Lung microvascular endothelial cell (primary cell): ENCODE measurements at regions not wholly inside any gene's neighbourhood (a gene's known extent, or its start where the extent isn't known, plus 50 kb on each side); places are given as distances from the start of the nearest gene placed in this dataset.
"Not testable (repeated sequence)": the region's sequence is repeated elsewhere in the genome, so short reads cannot be mapped to it uniquely, and the experiment has no call there.

Experiments
- DNase-seq, 2 donors: peaks; one replicate each; pipeline versions ENCODE4 v3.0.0 to v3.0.0-alpha.2; 2010; ENCODE audit warnings: low read depth in 2 of 2

DNA sequence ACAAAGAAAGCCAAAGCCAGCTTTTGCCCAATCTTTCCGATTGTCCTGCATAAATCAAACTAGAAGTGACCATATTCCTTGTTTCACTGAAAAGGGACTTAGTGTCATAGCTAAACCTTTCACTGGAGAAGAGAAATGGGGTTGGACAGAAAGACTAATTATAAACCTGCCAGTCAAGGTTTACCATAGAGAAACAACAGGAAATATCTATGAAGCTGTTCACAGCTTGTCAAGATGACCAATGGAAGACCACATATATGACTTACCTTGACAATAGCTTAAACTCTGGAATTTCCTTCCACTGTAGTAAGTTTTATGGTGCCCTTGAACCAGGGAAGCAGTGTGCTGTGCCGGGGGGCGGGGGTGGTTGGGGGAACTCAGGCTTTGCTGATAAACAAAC is 107.7 kb upstream of the PHACTR1 start:
- peak in 1 of 2 donors; percentile 28 for DNase-seq

DNA sequence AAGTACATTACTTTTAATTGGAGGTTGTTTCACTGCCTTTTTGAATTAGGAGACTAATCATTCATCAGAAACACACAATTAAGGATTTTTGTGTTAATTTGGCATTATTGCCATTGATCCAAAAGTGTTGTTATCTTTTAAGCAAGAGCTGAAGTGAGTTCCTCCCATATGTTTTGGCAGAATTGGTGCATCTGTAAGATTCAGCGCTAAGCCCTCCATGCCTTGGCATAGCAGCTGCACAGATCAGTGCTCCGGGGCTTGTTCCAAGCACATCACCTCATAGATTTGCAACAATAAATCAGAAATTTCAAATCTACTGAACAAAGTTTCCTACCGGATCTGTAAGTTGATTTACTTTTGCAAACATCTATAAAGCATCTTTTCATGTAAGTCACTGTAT is 106.8 kb upstream of the PHACTR1 start:
- DNase-seq: no peak

DNA sequence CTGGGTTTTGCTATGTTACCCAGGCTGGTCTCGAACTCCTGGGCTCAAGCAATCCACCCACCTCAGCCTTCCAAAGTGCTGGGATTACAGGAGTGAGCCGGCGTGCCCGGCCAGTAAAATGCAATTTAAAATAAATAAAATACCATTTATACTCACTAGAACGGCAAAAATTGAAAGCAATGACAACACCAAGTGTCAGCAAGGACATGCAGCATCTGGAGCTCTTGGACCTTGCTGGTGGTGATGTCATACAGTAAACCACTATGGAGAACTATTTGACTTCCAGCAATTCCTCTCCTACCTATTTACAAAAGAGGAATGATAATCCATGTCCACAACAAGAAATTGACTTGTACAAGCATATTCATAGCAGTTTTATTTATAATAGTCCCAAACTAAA is 105.7 kb upstream of the PHACTR1 start:
- no peak for DNase-seq

DNA sequence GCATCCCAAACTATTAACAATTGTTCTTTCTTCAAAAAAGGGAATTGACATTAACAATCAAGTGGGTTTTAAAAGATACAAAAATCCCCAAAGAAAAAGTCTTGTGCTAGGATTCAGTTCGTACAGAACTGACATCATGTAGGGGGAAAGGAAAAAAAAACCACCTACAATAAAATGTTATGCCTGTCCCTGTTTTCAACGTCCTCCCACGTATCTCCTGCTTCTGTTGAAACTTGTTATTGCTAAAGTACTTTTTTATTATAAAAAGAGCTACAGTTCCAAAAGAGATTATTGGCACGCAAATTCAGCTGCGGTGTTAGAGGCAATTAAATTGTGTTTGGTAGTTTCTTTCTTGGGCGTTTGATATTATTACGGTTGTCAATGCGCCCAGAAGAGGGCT is 102.8 kb upstream of the PHACTR1 start:
- no peak for DNase-seq

DNA sequence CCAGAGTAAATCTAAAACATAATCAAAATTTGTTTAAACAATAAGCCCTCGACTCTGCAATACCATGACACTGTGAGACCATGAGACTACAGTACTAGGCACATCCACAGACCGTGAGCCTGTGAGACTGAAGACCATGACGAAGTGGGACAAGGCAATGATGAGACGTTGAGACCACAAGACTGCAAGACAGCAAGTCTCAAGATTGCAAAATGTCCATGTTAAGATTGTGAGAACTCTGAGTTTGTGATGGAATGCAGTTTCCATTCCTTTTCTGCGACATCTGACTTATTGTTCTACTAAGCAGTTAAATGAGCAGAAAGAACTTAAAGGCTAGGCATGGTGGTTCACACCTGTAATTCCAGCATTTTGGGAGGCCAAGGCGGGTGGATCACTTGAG is 102.1 kb upstream of the PHACTR1 start:
- no peak for DNase-seq

DNA sequence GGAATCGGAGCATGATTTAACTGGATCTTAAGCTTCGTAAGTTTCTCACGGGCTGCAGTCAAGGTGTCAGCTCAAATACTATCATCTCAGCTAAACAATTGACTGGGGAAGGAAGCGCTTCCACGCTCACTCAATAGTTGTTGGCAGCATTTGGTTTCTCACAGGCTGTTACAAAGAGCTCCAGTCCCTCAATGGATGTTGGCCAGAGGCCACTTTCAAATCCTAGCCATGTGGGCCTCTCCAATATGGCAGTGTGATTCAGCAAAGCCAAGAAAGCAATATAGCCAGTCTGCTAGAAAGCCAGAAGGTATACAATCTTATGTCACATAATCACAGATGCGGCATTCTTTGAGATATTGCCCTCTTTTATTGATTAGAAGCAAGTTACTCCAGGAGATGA is 98.3 kb upstream of the PHACTR1 start:
- no peak for DNase-seq

DNA sequence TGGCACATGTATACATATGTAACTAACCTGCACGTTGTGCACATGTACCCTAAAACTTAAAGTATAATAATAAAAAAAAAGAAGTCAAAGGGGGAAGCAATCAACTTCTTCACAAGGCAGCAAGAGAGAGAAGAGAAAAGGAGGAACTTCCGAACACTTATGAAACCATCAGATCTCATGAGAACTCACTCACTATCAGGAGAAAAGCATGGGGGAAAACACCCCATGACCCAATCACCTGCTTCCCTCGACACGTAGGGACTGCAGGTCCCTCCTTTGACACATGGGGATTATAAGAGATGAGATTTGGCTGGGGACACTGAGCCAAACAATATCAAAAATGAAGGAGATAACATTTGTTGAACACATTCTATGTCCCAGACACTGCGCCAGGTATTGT is 94.8 kb upstream of the PHACTR1 start:
- DNase-seq: no peak

DNA sequence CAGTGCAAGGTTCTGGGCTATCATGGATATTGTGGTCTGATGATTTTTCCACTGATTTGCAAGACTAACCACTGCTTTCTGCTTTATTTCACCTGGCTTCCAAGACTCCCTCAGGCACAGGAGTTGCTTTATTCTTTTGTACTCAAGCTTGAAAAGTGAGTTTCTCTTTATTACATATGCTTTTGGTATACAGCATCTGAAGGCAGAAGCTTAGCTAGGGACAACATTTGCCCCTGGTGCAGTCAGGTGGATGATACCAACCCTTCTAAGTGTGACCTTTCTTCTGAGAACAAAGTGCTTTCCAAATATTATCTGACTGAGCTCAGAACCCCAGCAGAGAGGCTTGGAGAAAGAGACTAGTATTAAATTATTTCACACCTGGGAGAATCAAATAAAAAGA is 94.0 kb upstream of the PHACTR1 start:
- DNase-seq: no peak

DNA sequence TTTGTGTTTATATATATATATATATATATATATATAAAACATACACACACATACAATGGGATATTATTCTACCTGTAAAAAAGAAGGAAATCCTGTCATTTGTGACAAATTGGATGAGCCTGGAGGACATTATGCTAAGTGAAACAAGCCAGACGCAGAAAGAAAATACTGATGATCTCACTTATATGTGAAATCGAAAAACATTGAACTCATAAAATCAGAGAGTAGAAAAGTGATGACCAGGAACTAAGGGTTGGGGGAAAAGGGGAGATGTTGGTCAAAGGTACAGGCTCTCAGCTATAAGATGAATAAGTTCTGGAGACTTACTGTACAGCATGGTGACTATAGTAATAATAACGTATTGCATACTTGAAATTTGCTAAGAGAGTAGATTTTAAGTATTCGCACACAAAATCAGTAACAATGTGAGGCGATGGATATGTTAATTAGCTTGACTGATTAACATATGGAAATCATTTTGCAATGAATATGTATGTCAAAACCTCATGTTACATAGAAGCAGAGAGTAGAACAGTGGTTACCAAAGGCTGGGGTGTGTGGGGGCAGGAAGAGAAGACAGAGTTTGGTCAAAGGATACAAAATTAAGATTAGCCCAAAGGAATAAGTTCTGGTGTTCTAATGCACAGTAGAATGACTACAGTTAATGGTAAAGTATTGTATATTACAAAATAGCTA is 92.3 kb upstream of the PHACTR1 start:
- DNase-seq: no peak

DNA sequence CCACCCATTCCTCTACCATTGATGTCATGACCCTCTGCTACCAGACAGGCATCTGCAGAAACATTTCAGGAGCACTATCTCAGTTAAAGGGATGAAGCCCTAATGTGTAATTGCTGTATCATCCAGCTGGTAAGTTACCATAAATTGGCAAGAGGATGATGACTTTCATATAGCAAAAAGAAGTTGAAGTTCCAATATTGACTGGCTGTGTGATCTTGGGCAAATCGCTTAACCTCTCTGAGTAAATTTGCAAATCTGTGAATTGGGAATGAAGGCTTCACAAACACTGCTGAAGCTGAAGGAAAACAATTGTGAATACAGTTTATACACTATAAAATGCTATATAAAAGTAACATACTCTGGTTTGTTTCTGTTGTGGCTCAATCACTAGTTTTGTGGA is 89.5 kb upstream of the PHACTR1 start:
- DNase-seq: no peak

DNA sequence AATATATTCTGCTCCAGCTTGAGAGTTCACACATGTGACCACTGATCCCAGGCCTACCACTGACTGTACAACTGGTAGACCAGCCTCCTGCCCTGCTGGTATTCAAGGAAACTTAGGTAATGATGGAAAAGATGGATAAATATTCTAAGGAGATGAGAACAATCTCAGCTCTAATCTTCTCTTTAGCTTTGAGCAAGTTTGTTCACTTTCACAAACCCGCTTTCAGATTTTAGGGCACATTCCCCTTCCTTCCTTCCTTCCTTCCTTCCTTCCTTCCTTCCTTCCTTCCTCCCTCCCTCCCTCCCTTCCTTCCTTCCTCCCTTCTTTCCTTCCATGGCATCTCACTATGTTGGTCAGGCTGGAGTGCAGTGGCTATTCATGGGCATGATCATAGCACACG is 88.2 kb upstream of the PHACTR1 start:
- no peak for DNase-seq

DNA sequence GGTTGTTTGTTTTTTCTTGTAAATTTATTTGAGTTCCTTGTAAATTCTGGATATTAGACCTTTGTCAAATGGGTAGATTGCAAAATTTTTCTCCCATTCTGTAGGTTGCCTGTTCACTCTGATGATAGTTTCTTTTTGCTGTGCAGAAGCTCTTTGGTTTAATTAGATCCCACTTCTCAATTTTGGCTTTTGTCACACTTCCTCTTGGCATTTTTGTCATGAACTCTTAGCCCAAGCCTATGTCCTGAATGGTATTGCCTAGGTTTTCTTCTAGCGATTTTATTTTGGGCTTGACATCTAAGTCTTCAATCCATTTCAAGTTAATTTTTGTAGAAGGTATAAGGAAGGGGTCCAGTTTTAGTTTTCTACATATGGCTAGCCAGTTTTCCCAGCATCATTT is 82.8 kb upstream of the PHACTR1 start:
- not testable (repeated sequence) for DNase-seq

DNA sequence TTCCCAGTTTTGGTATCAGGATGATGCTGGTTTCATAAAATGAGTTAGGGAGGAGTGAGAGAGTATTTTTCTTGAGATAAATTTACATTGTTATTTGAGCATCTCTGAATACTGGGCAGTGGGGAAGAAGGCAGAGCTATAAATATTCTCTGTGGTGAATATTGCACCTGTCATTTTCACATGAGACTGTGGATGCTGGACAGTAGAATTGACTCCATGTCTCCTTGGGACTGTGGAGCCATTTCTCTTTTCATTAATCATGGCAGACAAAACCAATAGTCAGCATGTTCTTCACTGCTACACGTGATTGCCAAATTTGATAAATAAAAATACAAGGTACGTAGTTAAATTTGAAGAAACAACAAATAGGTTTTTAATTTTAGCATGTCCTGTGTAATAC is 81.2 kb upstream of the PHACTR1 start:
- no peak for DNase-seq

DNA sequence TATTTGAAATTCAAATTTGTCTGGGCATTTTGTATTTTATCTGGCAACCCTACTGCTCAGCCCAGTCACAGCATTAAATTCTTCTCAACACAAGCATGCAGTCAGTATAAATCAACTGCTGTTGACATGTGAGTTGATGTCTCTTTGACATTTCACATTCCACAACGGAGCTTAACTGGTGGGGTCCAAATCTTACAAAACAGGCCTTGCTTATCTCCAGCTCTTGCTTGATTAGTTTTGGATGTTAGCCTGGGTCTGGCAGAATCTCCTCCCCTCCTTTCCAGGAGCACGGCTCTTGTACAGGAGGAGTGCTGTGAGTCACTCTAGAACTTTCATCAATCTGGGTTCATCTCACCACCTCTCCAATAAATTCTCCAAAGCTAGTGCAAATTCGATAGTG is 80.8 kb upstream of the PHACTR1 start:
- DNase-seq: no peak

DNA sequence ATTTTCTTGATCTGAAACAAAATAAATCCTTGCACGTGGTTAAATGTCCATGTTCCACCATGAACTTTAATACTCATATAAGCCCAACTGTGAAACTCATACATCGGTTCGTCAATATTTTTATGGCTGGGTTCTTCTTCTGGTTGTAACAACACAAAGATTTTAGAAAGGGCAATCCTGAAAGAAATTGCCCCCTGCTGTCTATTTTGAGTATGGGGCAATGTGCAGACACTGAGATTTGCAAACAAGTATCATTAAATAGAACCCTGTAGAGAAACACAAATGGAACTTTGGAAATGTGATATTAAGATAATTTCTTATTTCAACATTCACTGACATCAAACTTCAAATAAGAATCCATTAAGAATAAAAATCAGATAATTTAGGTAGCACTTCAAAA is 80.2 kb upstream of the PHACTR1 start:
- peak in 1 of 2 donors; percentile 27 for DNase-seq

DNA sequence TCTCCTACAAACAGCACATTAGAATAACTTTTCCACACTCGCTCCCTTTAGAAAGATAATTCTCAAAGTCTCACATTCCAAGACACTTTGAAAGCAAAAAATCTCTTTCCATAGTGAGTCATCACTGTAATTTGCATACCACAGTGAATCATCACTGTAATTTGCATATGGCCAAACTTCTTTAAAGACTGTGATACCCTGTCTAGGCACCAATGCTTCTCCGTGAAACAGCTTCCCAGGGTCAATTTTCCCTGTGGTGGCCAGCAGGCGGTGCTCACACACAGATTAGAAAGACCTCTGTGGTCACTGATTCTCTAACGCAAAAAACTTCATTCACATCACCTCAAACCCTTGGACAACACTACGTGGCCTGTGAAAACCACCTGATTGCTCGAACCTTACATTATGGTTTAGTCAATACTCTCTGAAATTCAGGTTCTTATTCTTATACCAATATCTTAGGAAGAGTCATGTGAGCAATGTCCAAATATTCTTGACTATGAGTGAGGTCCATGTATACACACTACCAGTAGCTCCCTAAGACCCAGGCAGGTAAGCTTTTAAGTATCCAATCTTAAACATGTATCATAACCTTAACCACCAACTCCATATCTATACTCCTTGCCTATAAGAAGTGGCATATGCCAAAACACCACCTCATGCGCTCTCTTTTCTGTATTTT is 78.5 kb upstream of the PHACTR1 start:
- peak; percentile 62 to 67 for DNase-seq

DNA sequence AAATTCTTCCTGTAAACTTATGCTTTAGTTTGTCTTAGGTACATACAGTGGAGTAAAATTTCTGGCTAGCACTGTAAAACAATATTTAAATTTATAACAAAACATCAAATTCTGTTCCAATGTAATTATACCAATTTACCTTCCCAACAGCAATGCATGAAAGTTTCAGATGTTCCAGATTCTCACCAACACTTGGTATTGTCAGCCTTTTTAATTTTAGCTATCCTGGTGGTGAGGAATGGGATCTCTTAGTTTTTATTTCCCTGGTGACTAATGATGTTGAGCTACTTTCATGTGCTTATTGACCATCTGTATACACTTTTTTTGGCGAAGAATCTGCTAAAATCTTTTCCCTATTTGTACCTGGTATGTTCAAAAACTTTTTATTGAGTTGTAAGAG is 76.1 kb upstream of the PHACTR1 start:
- no peak for DNase-seq

DNA sequence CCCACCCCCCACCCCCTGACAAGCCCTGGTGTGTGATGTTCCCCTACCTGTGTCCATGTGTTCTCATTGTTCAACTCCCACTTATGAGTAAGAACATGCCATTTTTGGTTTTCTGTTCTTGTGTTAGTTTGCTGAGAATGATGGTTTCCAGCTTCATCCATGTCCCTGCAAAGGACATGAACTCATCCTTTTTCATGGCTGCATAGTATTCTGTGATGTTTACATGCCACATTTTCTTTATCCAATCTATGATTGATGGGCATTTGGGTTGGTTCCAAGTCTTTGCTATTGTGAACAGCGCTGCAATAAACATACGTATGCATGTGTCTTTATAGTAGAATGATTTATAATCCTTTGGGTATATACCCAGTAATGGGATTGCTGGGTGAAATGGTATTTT is 74.8 kb upstream of the PHACTR1 start:
- not testable (repeated sequence) for DNase-seq

DNA sequence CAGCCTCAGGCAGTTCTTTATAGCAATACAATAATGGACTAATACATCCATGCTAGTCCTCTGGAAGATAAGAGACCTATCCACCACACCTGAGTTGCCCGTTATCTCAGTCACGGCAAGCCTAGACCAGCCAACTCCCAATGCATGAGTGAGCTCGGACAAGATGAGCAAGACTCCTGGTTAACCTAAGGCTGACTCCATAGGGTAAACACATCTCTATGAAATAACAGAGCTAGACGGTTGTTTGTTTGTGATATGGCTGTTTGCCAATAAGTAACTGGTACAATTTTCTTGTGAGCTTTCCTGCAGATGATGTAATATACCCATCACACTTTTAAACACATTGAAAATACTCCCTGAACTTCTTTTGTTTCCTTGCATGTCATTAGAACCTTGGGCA is 70.6 kb upstream of the PHACTR1 start:
- DNase-seq: no peak

DNA sequence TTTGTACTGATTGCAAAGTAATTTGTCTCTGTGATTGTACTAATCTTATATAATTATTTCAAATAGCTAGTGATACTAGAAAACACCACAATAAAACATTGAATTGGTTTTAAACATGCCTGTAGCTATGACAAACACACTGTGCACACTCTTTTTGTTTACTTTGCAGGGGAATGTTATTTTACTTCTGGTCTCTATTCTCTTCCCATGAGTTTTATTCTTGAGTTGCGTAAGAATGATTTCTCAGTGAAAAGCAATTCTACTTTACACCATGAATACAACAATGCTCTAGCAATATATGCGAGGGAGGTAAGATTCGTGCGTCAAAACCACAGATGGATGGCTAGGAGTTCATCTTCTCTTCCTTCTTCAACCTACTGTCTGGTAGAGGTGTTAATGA is 68.4 kb upstream of the PHACTR1 start:
- DNase-seq: no peak

DNA sequence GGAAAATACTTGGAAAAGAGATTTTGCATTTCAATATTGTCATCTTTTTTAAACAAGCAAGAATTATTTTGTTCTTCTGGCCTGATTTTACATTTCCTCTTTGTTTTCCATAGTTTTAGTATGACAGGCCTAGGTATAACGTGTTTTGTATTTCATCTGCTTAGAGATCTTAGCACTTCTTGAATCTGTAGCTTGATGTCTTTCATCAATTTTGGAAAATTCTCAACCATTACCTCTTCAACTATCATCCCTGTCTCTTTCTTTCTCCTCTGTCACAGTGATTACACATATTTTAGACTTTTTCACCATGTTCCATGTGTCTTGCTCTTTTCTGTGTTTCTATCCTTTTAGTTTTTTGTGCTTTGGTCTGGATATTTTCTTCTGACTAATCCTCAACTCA is 67.2 kb upstream of the PHACTR1 start:
- DNase-seq: no peak

DNA sequence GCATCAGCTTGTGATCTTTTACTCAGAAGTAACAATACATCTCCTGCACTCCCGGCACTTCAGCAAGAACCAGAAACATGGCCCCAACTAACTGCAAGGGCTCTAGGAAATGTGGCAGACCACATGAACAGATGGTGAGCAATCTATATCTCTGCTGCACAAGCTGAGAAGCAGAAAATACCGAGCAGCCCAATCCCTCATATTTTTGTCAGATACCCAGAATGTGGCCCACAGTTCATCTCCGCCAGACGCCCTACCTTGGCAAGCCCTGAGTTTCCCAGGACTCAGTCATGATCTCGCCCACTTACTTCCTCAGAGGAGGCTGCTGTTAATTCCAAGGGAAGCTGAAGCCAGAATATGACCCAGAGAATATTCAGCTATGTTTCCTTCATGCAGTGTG is 63.1 kb upstream of the PHACTR1 start:
- no peak for DNase-seq

DNA sequence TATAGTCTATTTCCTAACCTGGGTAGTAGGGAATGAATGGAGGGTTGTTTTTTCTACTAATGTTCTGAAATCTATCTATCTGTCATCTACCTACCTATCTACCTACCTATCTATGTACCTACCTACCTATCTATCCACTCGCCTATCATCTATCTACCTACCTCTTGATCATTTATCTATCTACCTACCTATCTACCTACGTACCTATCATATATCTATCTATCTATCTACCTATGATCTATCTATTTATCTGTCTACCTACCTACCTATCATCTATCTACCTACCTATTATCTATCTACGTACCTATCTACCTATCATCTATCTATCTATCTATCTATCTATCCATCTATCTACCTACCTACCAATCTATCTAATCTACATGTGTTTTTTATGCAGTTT is 62.5 kb upstream of the PHACTR1 start:
- no peak for DNase-seq

DNA sequence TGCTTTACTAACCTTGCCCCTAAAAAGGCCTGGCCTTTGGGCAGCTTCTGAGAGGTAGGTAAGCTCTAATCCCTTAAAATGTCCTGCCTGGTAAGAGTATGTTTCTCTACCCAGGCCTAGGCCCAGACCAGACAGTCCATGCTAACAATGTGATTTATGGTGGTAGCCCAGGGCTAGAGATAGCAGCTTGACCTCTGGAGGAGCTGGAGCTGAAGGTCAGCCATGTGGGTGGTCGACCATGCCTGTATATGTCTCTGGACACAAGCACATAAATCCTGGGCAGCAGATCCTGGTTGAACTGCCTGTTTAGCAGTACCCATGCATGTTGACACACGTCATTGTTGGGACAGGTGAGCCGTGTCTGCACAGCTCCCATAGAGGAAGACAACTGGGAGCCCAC is 62.1 kb upstream of the PHACTR1 start:
- no peak for DNase-seq
